ENCODE measurements at regions not wholly inside any gene's neighbourhood (a gene's known extent, or its start where the extent isn't known, plus 50 kb on each side); places are given as distances from the start of the nearest gene placed in this dataset.

- WGBS, 2 experiments (ENCODE audit: insufficient coverage in 2 of 2), result 86 to 100% methylated on average over 1 of the region's 4 CpGs
- Histone ChIP-seq H3K9me3 (ENCODE audit: control insufficient read depth, low read length) (no peaks in the 10 kb centered on the region), H3K27ac (ENCODE audit: low read depth, low read length, severe bottlenecking) (no peak overlapping the region), H3K4me3 (ENCODE audit: extremely low read depth, insufficient read depth, low read length, poor library complexity, severe bottlenecking) (no peak overlapping the region), H3K4me1 (ENCODE audit: control insufficient read depth, insufficient read depth, low read length, poor library complexity, severe bottlenecking) (peaks cover 20% of the 10 kb centered on the region), H3K36me3 (ENCODE audit: control insufficient read depth, insufficient read depth, low read length) (no peaks in the 10 kb centered on the region)
Measured at GRCh38 chr2:128982670-128983069, 664.0 kb upstream of the HS6ST1 start.

GRCh38 chr2:128983094-128983493 is 664.4 kb upstream of the HS6ST1 start:
- WGBS, 2 experiments (ENCODE audit: insufficient coverage in 2 of 2), result 83% methylated on average over 1 of the region's 2 CpGs; no CpG with 5 or more reads in 1 of the 2 experiments
- peaks cover 17% of the 10 kb centered on the region for H3K4me1 ChIP-seq (ENCODE audit: control insufficient read depth, insufficient read depth, low read length, poor library complexity, severe bottlenecking)
- H3K9me3 ChIP-seq (ENCODE audit: control insufficient read depth, low read length), result no peaks in the 10 kb centered on the region
- H3K4me3 ChIP-seq (ENCODE audit: extremely low read depth, insufficient read depth, low read length, poor library complexity, severe bottlenecking), result no peak overlapping the region
- no peaks in the 10 kb centered on the region for H3K36me3 ChIP-seq (ENCODE audit: control insufficient read depth, insufficient read depth, low read length)
- H3K27ac ChIP-seq (ENCODE audit: low read depth, low read length, severe bottlenecking), result no peak overlapping the region

GRCh38 chr2:128984081-128984480 is 665.4 kb upstream of the HS6ST1 start:
- Histone ChIP-seq H3K27ac (ENCODE audit: low read depth, low read length, severe bottlenecking) (no peak overlapping the region), H3K36me3 (ENCODE audit: control insufficient read depth, insufficient read depth, low read length) (no peaks in the 10 kb centered on the region), H3K9me3 (ENCODE audit: control insufficient read depth, low read length) (no peaks in the 10 kb centered on the region), H3K4me1 (ENCODE audit: control insufficient read depth, insufficient read depth, low read length, poor library complexity, severe bottlenecking) (peaks cover 7% of the 10 kb centered on the region), H3K4me3 (ENCODE audit: extremely low read depth, insufficient read depth, low read length, poor library complexity, severe bottlenecking) (no peak overlapping the region)
- no CpG with 5 or more reads among the region's 2 CpGs for WGBS, 2 experiments (ENCODE audit: insufficient coverage in 2 of 2)

GRCh38 chr2:128984855-128985254 is 666.2 kb upstream of the HS6ST1 start:
- WGBS, 2 experiments (ENCODE audit: insufficient coverage in 2 of 2), result 82 to 97% methylated on average over 3 to 4 of the region's 8 CpGs
- peaks cover 5% of the 10 kb centered on the region for H3K4me1 ChIP-seq (ENCODE audit: control insufficient read depth, insufficient read depth, low read length, poor library complexity, severe bottlenecking)
- no peaks in the 10 kb centered on the region for H3K9me3 ChIP-seq (ENCODE audit: control insufficient read depth, low read length)
- no peak overlapping the region for H3K27ac ChIP-seq (ENCODE audit: low read depth, low read length, severe bottlenecking)
- H3K36me3 ChIP-seq (ENCODE audit: control insufficient read depth, insufficient read depth, low read length), result no peaks in the 10 kb centered on the region
- H3K4me3 ChIP-seq (ENCODE audit: extremely low read depth, insufficient read depth, low read length, poor library complexity, severe bottlenecking), result no peak overlapping the region

- H3K4me1 ChIP-seq (ENCODE audit: control insufficient read depth, insufficient read depth, low read length, poor library complexity, severe bottlenecking), result peaks cover 5% of the 10 kb centered on the region
- no peaks in the 10 kb centered on the region for H3K9me3 ChIP-seq (ENCODE audit: control insufficient read depth, low read length)
- no peak overlapping the region for H3K27ac ChIP-seq (ENCODE audit: low read depth, low read length, severe bottlenecking)
- no peak overlapping the region for H3K4me3 ChIP-seq (ENCODE audit: extremely low read depth, insufficient read depth, low read length, poor library complexity, severe bottlenecking)
- no peaks in the 10 kb centered on the region for H3K36me3 ChIP-seq (ENCODE audit: control insufficient read depth, insufficient read depth, low read length)
- 56 to 70% methylated on average over 6 of the region's 7 CpGs for WGBS, 2 experiments (ENCODE audit: insufficient coverage in 2 of 2)
Measured at GRCh38 chr2:128986026-128986715, 667.5 kb upstream of the HS6ST1 start.

GRCh38 chr2:128986867-128987268 is 668.2 kb upstream of the HS6ST1 start:
- no peak overlapping the region for H3K27ac ChIP-seq (ENCODE audit: low read depth, low read length, severe bottlenecking)
- H3K36me3 ChIP-seq (ENCODE audit: control insufficient read depth, insufficient read depth, low read length), result no peaks in the 10 kb centered on the region
- H3K4me1 ChIP-seq (ENCODE audit: control insufficient read depth, insufficient read depth, low read length, poor library complexity, severe bottlenecking), result peaks cover 5% of the 10 kb centered on the region
- WGBS, 2 experiments (ENCODE audit: insufficient coverage in 2 of 2), result 86 to 90% methylated on average over 7 of the region's 9 CpGs
- no peak overlapping the region for H3K4me3 ChIP-seq (ENCODE audit: extremely low read depth, insufficient read depth, low read length, poor library complexity, severe bottlenecking)
- H3K9me3 ChIP-seq (ENCODE audit: control insufficient read depth, low read length), result no peaks in the 10 kb centered on the region

GRCh38 chr2:128988326-128988725 is 669.7 kb upstream of the HS6ST1 start:
- no peaks in the 10 kb centered on the region for H3K4me1 ChIP-seq (ENCODE audit: control insufficient read depth, insufficient read depth, low read length, poor library complexity, severe bottlenecking)
- H3K27ac ChIP-seq (ENCODE audit: low read depth, low read length, severe bottlenecking), result no peak overlapping the region
- 74 to 93% methylated on average over 3 of the region's 3 CpGs for WGBS, 2 experiments (ENCODE audit: insufficient coverage in 2 of 2)
- no peak overlapping the region for H3K4me3 ChIP-seq (ENCODE audit: extremely low read depth, insufficient read depth, low read length, poor library complexity, severe bottlenecking)
- H3K9me3 ChIP-seq (ENCODE audit: control insufficient read depth, low read length), result no peaks in the 10 kb centered on the region
- H3K36me3 ChIP-seq (ENCODE audit: control insufficient read depth, insufficient read depth, low read length), result no peaks in the 10 kb centered on the region

GRCh38 chr2:128988967-128989366 is 670.3 kb upstream of the HS6ST1 start:
- WGBS, 2 experiments (ENCODE audit: insufficient coverage in 2 of 2), result 60 to 89% methylated on average over 1 to 4 of the region's 6 CpGs
- no peaks in the 10 kb centered on the region for H3K36me3 ChIP-seq (ENCODE audit: control insufficient read depth, insufficient read depth, low read length)
- no peak overlapping the region for H3K4me3 ChIP-seq (ENCODE audit: extremely low read depth, insufficient read depth, low read length, poor library complexity, severe bottlenecking)

GRCh38 chr2:128995086-128995485 is 676.4 kb upstream of the HS6ST1 start:
- 87 to 100% methylated on average over 2 to 4 of the region's 4 CpGs for WGBS, 2 experiments (ENCODE audit: insufficient coverage in 2 of 2)
- Histone ChIP-seq H3K36me3 (ENCODE audit: control insufficient read depth, insufficient read depth, low read length) (no peaks in the 10 kb centered on the region), H3K27ac (ENCODE audit: low read depth, low read length, severe bottlenecking) (no peak overlapping the region), H3K4me1 (ENCODE audit: control insufficient read depth, insufficient read depth, low read length, poor library complexity, severe bottlenecking) (no peaks in the 10 kb centered on the region), H3K9me3 (ENCODE audit: control insufficient read depth, low read length) (no peaks in the 10 kb centered on the region), H3K4me3 (ENCODE audit: extremely low read depth, insufficient read depth, low read length, poor library complexity, severe bottlenecking) (no peak overlapping the region)

More at GRCh38 chr2:128988967-128989366, 670.3 kb upstream of the HS6ST1 start:
- Histone ChIP-seq H3K9me3 (ENCODE audit: control insufficient read depth, low read length) (no peaks in the 10 kb centered on the region), H3K4me1 (ENCODE audit: control insufficient read depth, insufficient read depth, low read length, poor library complexity, severe bottlenecking) (no peaks in the 10 kb centered on the region), H3K27ac (ENCODE audit: low read depth, low read length, severe bottlenecking) (no peak overlapping the region)

GRCh38 chr2:128996078-128996477 is 677.4 kb upstream of the HS6ST1 start:
- Histone ChIP-seq H3K4me1 (ENCODE audit: control insufficient read depth, insufficient read depth, low read length, poor library complexity, severe bottlenecking) (no peaks in the 10 kb centered on the region), H3K27ac (ENCODE audit: low read depth, low read length, severe bottlenecking) (no peak overlapping the region), H3K9me3 (ENCODE audit: control insufficient read depth, low read length) (no peaks in the 10 kb centered on the region), H3K36me3 (ENCODE audit: control insufficient read depth, insufficient read depth, low read length) (no peaks in the 10 kb centered on the region), H3K4me3 (ENCODE audit: extremely low read depth, insufficient read depth, low read length, poor library complexity, severe bottlenecking) (no peak overlapping the region)
- no CpG with 5 or more reads among the region's 4 CpGs for WGBS, 2 experiments (ENCODE audit: insufficient coverage in 2 of 2)

GRCh38 chr2:128997166-128997866 is 678.6 kb upstream of the HS6ST1 start:
- H3K4me1 ChIP-seq (ENCODE audit: control insufficient read depth, insufficient read depth, low read length, poor library complexity, severe bottlenecking), result no peaks in the 10 kb centered on the region
- WGBS, 2 experiments (ENCODE audit: insufficient coverage in 2 of 2), result 56 to 69% methylated on average over 4 of the region's 5 CpGs
- H3K9me3 ChIP-seq (ENCODE audit: control insufficient read depth, low read length), result no peaks in the 10 kb centered on the region
- H3K4me3 ChIP-seq (ENCODE audit: extremely low read depth, insufficient read depth, low read length, poor library complexity, severe bottlenecking), result no peak overlapping the region
- no peaks in the 10 kb centered on the region for H3K36me3 ChIP-seq (ENCODE audit: control insufficient read depth, insufficient read depth, low read length)
- H3K27ac ChIP-seq (ENCODE audit: low read depth, low read length, severe bottlenecking), result no peak overlapping the region
